GM04503 (cell line): ENCODE measurements at regions not wholly inside any gene's neighbourhood (a gene's known extent, or its start where the extent isn't known, plus 50 kb on each side); places are given as distances from the start of the nearest gene placed in this dataset.

Experiments
- DNase-seq: peaks from one replicate; pipeline ENCODE4 v3.0.0-alpha.2; 2012; ENCODE audit warnings: low read depth

GRCh38 chr2:183284606-183285005 lies 160.4 kb downstream of the NUP35 start:
- DNase-seq, result peak; percentile 24

GRCh38 chr2:183291436-183291835 lies 167.2 kb downstream of the NUP35 start:
- no peak for DNase-seq

- no peak for DNase-seq
These were observed 167.8 kb downstream of the NUP35 start for GRCh38 chr2:183292028-183292427.

GRCh38 chr2:183339311-183339710 lies 215.1 kb downstream of the NUP35 start:
- no peak for DNase-seq

GRCh38 chr2:183341057-183341456 lies 216.8 kb downstream of the NUP35 start:
- no peak for DNase-seq

- DNase-seq, result no peak
These were observed 223.7 kb downstream of the NUP35 start for GRCh38 chr2:183347969-183348368.

GRCh38 chr2:183348492-183348891 lies 224.2 kb downstream of the NUP35 start:
- DNase-seq, result no peak

GRCh38 chr2:183349091-183349490 lies 224.8 kb downstream of the NUP35 start:
- DNase-seq, result no peak

GRCh38 chr2:183359867-183360266 lies 235.6 kb downstream of the NUP35 start:
- DNase-seq, result no peak

- no peak for DNase-seq
These were observed 247.3 kb downstream of the NUP35 start for GRCh38 chr2:183371545-183371944.

GRCh38 chr2:183375821-183376220 lies 251.6 kb downstream of the NUP35 start:
- DNase-seq, result no peak

GRCh38 chr2:183383854-183384253 lies 259.6 kb downstream of the NUP35 start:
- DNase-seq, result no peak

- DNase-seq, result no peak
These were observed 265.4 kb downstream of the NUP35 start for GRCh38 chr2:183389546-183390080.

GRCh38 chr2:183390109-183390508 lies 265.9 kb downstream of the NUP35 start:
- DNase-seq, result no peak

GRCh38 chr2:183404392-183404791 lies 280.1 kb downstream of the NUP35 start:
- DNase-seq, result no peak

- DNase-seq, result no peak
These were observed 284.3 kb downstream of the NUP35 start for GRCh38 chr2:183408562-183408961.

GRCh38 chr2:183409662-183410061 lies 285.4 kb downstream of the NUP35 start:
- no peak for DNase-seq

GRCh38 chr2:183416753-183417152 lies 292.5 kb downstream of the NUP35 start:
- no peak for DNase-seq

GRCh38 chr2:183426825-183427224 lies 302.6 kb downstream of the NUP35 start:
- no peak for DNase-seq

GRCh38 chr2:183427558-183427957 lies 303.3 kb downstream of the NUP35 start:
- no peak for DNase-seq

GRCh38 chr2:183428881-183429280 lies 304.6 kb downstream of the NUP35 start:
- DNase-seq, result no peak

GRCh38 chr2:183438541-183438940 lies 314.3 kb downstream of the NUP35 start:
- DNase-seq, result no peak

GRCh38 chr2:183455056-183455455 lies 330.8 kb downstream of the NUP35 start:
- no peak for DNase-seq

GRCh38 chr2:183456177-183456576 lies 331.9 kb downstream of the NUP35 start:
- DNase-seq, result no peak

- no peak for DNase-seq
These were observed 334.2 kb downstream of the NUP35 start for GRCh38 chr2:183458460-183458859.
